IPS DF 6.9 (cell line): ENCODE measurements at regions not wholly inside any gene's neighbourhood (a gene's known extent, or its start where the extent isn't known, plus 50 kb on each side); places are given as distances from the start of the nearest gene placed in this dataset.

Experiments used
- DNase-seq: peaks from one replicate; pipeline ENCODE4 v3.0.0-alpha.2; 2013; ENCODE audit warnings: low read depth, low spot score
- H3K27ac ChIP-seq: one replicate; pipeline ENCODE4 v1.5.1; 2013; ENCODE audit warnings: low read length, control low read depth
- H3K27me3 ChIP-seq: 2 replicates; pipeline ENCODE4 v1.6.1; 2013; ENCODE audit warnings: mild to moderate bottlenecking, low read length; ENCODE audit not compliant: control insufficient read depth, insufficient read depth
- H3K36me3 ChIP-seq: 2 replicates; pipeline ENCODE4 v1.6.1; 2013; ENCODE audit warnings: low read length; ENCODE audit not compliant: control insufficient read depth, insufficient read depth
- H3K4me1 ChIP-seq: 2 replicates; pipeline ENCODE4 v1.6.1; 2013; ENCODE audit warnings: low read length; ENCODE audit not compliant: control insufficient read depth, insufficient read depth
- H3K4me3 ChIP-seq: 2 replicates; pipeline ENCODE4 v1.5.1; 2013; ENCODE audit warnings: mild to moderate bottlenecking, low read length
- H3K9me3 ChIP-seq: 2 replicates; pipeline ENCODE4 v1.6.1; 2013; ENCODE audit warnings: low read length, inconsistent platforms; ENCODE audit not compliant: control insufficient read depth, insufficient read depth
- WGBS: extraction: QIAGEN DNeasy Blood & Tissue Kit; methylation state at CpG from one replicate; pipeline ENCODE4 v1.1.7; 2013; ENCODE audit warnings: mixed read lengths, missing lambda C conversion rate; ENCODE audit not compliant: insufficient read length, insufficient coverage; 5-methylcytosine and 5-hydroxymethylcytosine counted together

GRCh38 chr7:428387-428786 lies 91.3 kb downstream of the PDGFA start:
- no CpG with 5 or more reads among the region's 18 CpGs for WGBS
- DNase-seq = no peak
- no peaks in the 10 kb centered on the region; the same call in 1 of the 2 replicates for H3K4me1 ChIP-seq
- H3K4me3 ChIP-seq = no peak overlapping the region
- H3K27ac ChIP-seq = no peak overlapping the region
- no peaks in the 10 kb centered on the region for H3K36me3 ChIP-seq
- H3K9me3 ChIP-seq = no peaks in the 10 kb centered on the region
- no peaks in the 10 kb centered on the region for H3K27me3 ChIP-seq

GRCh38 chr7:428927-429827 lies 90.5 kb downstream of the PDGFA start:
- Histone ChIP-seq H3K9me3 (no peaks in the 10 kb centered on the region), H3K27me3 (no peaks in the 10 kb centered on the region), H3K36me3 (no peaks in the 10 kb centered on the region), H3K4me3 (no peak overlapping the region), H3K27ac (no peak overlapping the region), H3K4me1 (no peaks in the 10 kb centered on the region; the same call in 1 of the 2 replicates)
- no peak for DNase-seq
- no CpG with 5 or more reads among the region's 48 CpGs for WGBS

GRCh38 chr7:429828-430180 lies 89.8 kb downstream of the PDGFA start:
- no peaks in the 10 kb centered on the region for H3K36me3 ChIP-seq
- H3K27ac ChIP-seq = no peak overlapping the region
- no peak overlapping the region for H3K4me3 ChIP-seq
- H3K4me1 ChIP-seq = no peaks in the 10 kb centered on the region
- H3K9me3 ChIP-seq = no peaks in the 10 kb centered on the region
- no CpG with 5 or more reads among the region's 20 CpGs for WGBS
- H3K27me3 ChIP-seq = no peaks in the 10 kb centered on the region
- no peak for DNase-seq

GRCh38 chr7:431041-431440 lies 88.6 kb downstream of the PDGFA start:
- H3K4me1 ChIP-seq = no peaks in the 10 kb centered on the region
- H3K9me3 ChIP-seq = no peaks in the 10 kb centered on the region
- no peak for DNase-seq
- H3K4me3 ChIP-seq = no peak overlapping the region
- H3K36me3 ChIP-seq = no peaks in the 10 kb centered on the region
- no peak overlapping the region for H3K27ac ChIP-seq
- WGBS = no CpG with 5 or more reads among the region's 24 CpGs
- H3K27me3 ChIP-seq = no peaks in the 10 kb centered on the region

- Histone ChIP-seq H3K9me3 (no peaks in the 10 kb centered on the region), H3K36me3 (no peaks in the 10 kb centered on the region), H3K27ac (no peak overlapping the region), H3K27me3 (no peaks in the 10 kb centered on the region), H3K4me3 (no peak overlapping the region), H3K4me1 (no peaks in the 10 kb centered on the region)
- no peak for DNase-seq
- no CpG with 5 or more reads among the region's 16 CpGs for WGBS
These were observed 88.0 kb downstream of the PDGFA start for GRCh38 chr7:431658-432111.

GRCh38 chr7:432256-432655 lies 87.4 kb downstream of the PDGFA start:
- DNase-seq = no peak
- no CpG with 5 or more reads among the region's 11 CpGs for WGBS
- Histone ChIP-seq H3K4me3 (no peak overlapping the region), H3K27me3 (no peaks in the 10 kb centered on the region), H3K36me3 (no peaks in the 10 kb centered on the region), H3K27ac (no peak overlapping the region), H3K9me3 (no peaks in the 10 kb centered on the region), H3K4me1 (peaks cover 1% of the 10 kb centered on the region; the same call in 1 of the 2 replicates)

- no CpG with 5 or more reads among the region's 11 CpGs for whole genome bisulfite sequencing
- no peak overlapping the region for H3K27ac ChIP-seq
- H3K27me3 ChIP-seq = no peaks in the 10 kb centered on the region
These were observed 86.7 kb downstream of the PDGFA start for GRCh38 chr7:432933-433332.

GRCh38 chr7:433558-433957 lies 86.1 kb downstream of the PDGFA start:
- no peak overlapping the region for H3K4me3 ChIP-seq
- no peak overlapping the region for H3K27ac ChIP-seq
- H3K36me3 ChIP-seq = no peaks in the 10 kb centered on the region
- H3K4me1 ChIP-seq = peaks cover 3% of the 10 kb centered on the region; the same call in 1 of the 2 replicates
- H3K27me3 ChIP-seq = no peaks in the 10 kb centered on the region
- no peak for DNase-seq
- no peaks in the 10 kb centered on the region for H3K9me3 ChIP-seq
- no CpG with 5 or more reads among the region's 13 CpGs for WGBS

More at GRCh38 chr7:432933-433332, 86.7 kb downstream of the PDGFA start:
- Histone ChIP-seq H3K9me3 (no peaks in the 10 kb centered on the region), H3K36me3 (no peaks in the 10 kb centered on the region), H3K4me1 (peaks cover 3% of the 10 kb centered on the region; the same call in 1 of the 2 replicates), H3K4me3 (no peak overlapping the region)
- no peak for DNase-seq

GRCh38 chr7:434891-435629 lies 84.6 kb downstream of the PDGFA start:
- WGBS = no CpG with 5 or more reads among the region's 35 CpGs
- Histone ChIP-seq H3K4me3 (no peak overlapping the region), H3K9me3 (no peaks in the 10 kb centered on the region), H3K27ac (no peak overlapping the region), H3K36me3 (no peaks in the 10 kb centered on the region), H3K4me1 (peaks cover 3% of the 10 kb centered on the region; the same call in 1 of the 2 replicates), H3K27me3 (no peaks in the 10 kb centered on the region)
- DNase-seq = no peak

- Histone ChIP-seq H3K27me3 (no peaks in the 10 kb centered on the region), H3K4me1 (peaks cover 3% of the 10 kb centered on the region; the same call in 1 of the 2 replicates), H3K36me3 (no peaks in the 10 kb centered on the region), H3K4me3 (no peak overlapping the region), H3K27ac (no peak overlapping the region), H3K9me3 (no peaks in the 10 kb centered on the region)
- DNase-seq = no peak
- no CpG with 5 or more reads among the region's 28 CpGs for WGBS
These were observed 83.8 kb downstream of the PDGFA start for GRCh38 chr7:435630-436366.
